IPS-NIHi7 (cell line): ENCODE measurements at regions not wholly inside any gene's neighbourhood (a gene's known extent, or its start where the extent isn't known, plus 50 kb on each side); places are given as distances from the start of the nearest gene placed in this dataset.
A peak's percentile ranks its signal among the peaks of the same experiment; 100 is the strongest.
"Not testable (repeated sequence)": the region's sequence is repeated elsewhere in the genome, so short reads cannot be mapped to it uniquely, and the experiment has no call there.

Source experiments
- DNase-seq: peaks from one replicate; pipeline ENCODE4 v3.0.0; 2012; ENCODE audit warnings: mixed read lengths; ENCODE audit errors: extremely low spot score

DNA sequence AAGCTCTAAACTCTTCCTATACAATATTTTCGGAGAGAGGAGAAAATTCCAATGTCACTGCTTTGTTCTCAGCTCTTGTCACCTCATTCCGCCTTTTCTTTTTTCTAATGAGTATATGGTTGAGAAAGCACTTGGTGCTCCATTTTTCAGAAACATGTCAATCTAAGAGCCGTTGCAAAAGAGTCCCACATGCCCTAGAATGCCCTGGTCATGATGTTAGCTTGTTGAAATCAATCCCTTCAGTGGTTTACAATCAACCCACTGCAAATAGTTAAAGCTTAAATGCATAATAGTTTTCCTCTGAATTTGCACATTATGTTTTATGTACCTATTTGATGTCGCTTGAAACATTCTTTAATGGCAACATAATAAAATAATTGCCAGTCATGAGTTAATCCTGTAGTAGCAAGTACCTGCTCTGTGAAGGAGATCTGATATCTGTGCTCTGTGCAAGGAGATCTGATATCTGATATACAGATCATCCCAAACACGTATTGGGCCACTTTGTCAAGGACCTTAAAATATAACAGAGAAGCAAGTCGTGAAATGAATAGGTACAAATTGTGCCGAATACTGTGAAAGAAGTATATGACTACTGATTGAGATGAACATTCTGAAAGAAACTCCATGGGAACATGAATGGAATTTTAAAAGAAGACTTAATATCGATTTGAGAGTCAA, 1633.5 kb downstream of the SUCLG1 start:
- DNase-seq = no peak

DNA sequence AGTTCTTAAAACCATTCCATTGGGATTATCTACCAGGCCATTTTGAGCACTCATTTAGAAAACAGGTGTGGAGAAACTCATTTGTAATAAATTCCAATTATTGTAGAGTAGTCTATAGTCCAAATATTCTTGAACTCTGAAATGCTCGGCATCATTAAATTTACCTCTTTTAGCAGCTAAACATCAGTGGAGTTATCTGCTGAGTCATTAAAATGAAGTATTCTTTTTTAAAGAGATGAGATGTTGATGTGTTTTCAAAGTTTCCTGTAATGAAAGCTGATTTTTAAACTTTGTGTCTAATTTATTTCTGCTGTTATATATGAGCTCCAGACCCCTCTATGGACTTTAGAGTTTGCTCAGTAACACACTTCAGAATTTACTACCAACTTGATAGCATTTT, 1635.2 kb downstream of the SUCLG1 start:
- DNase-seq = no peak

DNA sequence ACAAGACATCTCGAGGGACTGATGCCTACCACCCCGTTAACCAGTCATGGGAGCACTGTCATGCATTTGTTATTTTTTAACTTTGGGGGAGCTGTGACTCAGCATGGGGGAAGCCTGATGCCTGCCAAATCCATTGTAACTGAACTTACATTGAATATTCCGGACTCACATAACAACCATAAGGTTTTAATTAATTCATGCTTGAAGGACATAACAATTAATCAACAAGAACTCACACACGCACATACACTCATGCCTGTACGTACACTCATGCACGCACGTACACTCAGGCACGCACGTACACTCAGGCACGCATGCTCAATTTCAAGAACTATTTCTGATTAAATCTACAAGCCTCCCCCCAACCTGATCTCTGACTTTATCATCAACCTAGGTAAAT, 1639.1 kb downstream of the SUCLG1 start:
- DNase-seq = no peak

DNA sequence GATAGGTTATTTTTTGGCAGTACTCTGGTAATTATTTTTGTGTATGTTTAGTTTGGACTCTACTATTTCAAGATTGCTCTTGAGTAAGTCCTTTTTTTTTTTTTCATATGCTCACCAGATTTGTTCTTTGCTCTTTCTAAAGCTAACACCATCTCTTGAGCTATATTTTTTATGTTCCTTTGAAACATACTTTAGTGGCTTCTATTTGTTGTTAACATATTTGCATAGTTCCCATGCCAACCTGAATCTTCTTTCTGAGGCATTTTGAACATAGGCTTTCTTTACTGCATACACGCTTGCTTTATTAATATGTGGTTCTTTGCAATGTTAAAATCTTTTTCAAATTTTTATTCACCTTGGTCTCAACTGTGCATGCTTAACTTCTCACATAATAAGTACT, 1644.9 kb downstream of the SUCLG1 start:
- no peak for DNase-seq

DNA sequence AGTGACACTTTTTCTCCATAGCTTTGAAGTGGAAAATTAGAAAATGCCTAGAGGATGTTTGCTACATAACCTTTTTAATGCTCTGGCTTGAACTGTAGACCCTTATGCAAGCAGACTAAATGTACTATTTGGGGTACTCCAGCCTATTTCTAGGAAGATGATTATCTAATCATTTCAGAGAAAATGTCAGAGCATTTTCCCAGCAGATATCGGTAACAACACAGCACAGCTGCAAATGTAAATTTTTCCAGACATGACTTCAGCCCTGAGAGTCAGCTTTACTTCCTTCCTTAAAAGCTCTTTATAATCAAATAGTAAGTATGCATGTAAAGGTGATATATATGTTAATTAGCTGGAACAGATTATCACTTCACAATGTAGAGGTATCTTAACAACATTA, 1647.1 kb downstream of the SUCLG1 start:
- no peak for DNase-seq

DNA sequence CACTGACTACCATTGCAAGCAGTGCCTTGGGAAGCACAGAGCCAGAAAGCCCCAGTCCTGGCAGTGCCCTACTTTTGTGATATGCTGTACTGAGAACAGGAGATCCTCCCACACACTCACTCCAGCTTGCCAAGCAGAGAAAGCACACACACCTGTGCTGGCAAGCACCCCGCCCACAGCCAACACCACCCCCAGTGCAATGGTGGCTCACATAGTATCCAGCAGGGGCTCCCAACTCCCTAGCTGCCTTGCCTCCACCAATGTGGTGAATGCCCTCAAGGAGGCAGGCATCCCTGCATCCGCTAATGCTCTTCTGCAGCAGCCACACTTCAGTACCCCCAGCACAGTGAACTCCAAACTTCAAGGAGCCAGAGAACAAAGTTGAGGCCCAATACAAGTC, 1655.8 kb downstream of the SUCLG1 start:
- peak; percentile 12 for DNase-seq

DNA sequence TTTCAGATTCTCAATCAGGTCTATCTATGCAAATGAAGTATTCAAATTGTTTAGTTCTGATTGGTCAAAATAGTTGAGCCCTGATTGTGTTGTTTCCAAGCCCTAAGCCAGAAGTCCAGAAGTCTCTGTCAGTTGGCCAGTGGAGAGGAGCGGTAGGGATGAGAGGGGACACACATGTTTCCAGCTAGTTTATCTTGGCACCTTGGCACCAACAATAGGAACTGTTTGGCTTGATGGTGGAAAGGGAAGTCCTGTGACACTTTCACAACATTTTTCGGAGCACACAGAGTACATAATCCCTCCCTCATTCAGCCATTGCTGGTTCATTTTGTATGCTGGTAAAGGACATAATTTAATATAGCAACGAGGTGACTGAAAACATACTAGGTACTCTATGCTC, 1661.6 kb downstream of the SUCLG1 start:
- DNase-seq = no peak

DNA sequence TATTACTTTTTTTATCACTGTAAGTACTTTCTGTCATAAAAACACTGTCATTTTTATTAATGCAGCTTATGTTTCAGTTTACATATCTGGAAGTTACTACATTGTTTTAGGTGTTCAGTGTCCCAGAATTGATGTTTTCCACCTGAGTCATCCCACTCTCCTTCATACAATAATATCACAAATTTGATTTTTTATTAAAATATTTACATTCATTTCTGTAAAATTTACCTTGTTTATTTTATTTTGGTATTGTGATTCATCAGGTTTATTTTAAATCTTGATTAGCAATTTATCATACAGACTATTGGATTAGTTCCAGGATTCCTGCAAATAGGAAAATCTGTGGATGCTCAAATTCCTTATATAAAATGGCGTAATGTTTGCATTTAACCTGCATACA, 1662.9 kb downstream of the SUCLG1 start:
- DNase-seq = no peak

DNA sequence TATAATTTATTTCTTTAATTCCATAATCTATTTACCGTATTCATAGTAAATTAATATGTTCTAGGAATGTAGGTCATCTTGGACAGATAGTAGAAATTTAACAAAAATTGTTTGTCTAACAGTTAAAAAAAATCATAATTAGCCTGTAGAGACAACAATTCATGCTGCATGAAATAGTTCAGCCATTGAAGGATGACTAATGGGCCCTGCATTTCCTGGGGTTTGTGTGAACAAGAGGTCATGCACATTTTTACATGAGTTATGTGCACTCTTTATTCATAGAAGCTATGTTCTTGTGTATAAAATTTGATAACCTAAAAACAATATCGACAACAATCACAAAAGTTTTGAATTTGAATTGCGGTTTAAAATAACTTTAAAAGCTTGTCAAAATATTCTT, 1663.6 kb downstream of the SUCLG1 start:
- DNase-seq = no peak

DNA sequence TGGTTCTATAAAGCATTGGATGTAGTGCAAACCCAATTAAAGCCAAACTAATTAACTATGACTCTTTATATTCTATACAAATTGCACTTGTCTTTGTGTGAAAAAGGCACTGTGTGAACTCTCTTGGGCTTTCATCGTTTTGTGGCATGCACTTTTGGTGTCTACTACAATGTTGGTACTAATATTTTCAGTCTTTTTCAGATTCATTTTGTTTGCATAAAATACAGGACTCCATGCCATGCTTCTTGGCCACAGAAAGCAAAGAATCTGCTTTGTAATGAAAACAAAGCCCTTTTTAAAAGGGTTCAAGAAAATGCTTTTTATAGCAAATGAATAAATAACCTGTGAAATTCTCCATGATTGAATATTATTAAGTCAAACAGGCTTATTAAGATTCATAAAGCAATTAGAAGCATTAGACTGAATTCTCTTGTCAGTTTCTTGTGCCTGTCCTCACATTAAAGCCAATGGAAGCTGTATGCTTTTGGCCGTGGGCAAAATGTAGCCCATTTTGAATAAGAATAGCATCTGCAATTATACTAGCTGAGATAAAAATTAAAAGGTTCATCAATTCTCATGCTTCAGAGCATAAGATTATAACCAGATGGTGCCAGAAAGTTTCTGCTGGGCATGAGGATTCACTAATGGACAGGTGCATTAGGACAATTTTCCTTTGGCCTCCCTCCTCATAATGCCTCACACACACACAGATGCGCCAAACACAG, 1665.2 kb downstream of the SUCLG1 start:
- no peak for DNase-seq

DNA sequence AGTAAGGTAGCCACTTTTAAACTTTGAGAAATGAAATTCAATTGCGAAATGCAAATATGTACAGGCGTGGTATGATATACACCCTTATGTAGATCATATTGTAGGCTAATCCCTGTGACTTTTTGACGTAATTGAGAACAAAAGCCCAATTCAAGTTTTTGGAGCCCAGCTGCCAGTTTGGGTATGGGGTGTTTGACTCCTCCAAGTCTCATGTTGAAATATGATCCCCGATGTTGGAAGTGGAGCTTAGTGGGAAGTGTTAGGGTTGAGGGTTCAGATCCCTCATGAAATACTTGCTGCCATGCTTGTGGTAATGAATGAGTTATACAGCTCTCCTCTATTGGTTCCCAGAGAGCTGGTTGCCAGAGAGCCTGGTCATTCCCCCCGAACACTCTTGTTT, 1666.8 kb downstream of the SUCLG1 start:
- no peak for DNase-seq

DNA sequence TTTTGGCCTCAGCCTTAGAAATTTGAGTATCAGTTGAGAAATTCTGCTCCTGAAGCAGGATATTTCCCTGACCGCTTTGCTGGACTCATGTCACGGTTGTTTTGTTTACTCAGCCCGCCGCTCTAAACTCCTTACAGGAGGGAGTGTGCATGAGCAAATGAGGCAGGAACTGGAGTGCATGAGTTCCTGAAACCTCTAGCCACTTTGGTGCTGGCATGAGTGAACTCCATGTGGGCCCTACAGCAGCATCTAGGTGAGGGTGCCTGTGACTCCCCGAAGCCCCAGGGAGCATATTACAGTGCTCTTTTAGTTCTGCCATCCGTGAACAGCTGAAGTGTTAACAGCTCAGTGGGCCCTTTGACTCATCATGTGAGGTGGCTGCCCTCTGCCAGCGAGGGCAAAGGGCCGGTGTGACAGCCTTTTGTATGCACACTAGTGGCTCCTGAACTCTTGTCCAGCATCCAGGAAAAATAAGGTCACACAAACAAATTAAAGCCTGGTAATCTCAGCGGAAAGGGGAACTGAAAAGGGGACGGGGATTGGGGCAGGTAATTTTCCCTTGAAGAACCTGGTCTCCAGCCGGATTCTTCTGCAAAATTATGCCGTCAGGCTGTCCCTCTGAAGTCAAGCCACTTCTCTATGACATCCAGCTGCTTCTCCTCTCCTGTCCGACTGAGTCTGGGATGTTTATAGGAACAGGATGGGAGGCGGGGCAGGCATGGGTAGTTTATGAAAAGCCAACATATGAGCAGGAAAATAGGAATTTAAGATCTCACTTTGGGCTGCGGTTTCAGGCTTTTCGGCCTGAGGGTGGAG, 1668.7 kb downstream of the SUCLG1 start:
- DNase-seq = no peak

DNA sequence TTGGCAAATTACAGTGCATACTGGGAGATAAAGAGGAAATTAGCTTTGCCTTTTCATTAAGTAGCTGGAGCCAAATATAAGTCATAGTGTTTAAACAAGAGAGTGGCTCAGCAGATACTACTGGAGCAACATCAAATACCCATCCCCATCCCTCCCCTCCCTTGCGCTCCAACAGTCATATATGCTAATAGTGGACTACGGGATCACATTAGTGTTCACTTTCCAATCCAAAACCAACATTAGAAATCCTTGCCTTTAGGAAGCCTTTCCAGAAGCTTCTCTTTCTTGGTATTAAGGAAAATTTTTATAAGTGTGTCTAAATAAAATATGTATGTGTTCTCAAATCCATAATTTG, 1669.3 kb downstream of the SUCLG1 start:
- no peak for DNase-seq

DNA sequence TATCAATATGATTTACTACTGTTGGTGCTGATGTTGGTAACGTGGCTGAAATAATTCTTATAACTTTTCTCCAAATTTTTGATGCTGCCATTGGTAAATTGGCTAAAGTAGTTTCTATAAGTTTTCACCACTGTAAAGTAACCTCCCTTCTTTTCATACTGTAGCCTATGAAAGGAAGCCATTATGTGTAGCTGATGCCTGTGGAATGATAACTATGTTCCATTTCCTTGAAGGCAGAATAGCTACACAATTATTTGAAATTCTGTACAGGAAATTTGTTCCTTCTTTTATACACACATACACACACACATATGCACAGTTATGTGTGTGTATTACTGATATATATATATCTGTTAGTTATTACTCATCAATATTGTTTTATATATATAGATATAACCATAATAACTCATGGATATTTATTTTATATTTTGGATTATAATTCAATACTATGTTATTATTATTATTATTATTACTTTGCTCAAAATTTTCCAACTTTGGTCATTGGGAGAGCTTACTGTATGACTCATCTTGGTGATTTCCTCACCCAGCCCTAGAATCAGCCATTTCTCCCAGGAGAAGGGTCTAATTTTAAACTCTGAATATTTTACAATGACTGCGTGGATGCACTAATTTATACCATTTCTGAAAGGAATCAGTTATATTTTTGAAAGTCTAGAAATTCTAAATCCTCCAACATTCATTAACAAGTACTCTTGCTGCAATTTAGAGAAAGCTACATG, 1677.7 kb downstream of the SUCLG1 start:
- DNase-seq = no peak

DNA sequence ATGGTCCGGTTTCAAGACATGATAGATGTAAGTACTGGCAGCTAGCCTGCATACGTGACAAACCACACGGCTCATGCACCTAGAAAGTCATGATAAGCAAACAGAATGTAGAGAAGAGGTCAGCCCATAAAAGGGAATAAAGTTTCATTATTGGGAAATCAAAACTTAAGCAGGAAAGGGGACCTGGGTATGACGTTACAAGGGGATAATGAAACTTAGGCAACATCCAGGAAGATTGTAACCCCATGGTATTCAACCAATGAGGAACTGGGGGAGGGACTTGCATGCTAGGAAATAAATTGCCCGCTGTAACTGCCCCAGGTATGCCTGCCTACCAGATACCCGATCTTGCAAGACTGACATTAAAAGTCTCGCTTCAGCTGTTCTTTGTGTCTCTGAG, 1679.0 kb downstream of the SUCLG1 start:
- no peak for DNase-seq

DNA sequence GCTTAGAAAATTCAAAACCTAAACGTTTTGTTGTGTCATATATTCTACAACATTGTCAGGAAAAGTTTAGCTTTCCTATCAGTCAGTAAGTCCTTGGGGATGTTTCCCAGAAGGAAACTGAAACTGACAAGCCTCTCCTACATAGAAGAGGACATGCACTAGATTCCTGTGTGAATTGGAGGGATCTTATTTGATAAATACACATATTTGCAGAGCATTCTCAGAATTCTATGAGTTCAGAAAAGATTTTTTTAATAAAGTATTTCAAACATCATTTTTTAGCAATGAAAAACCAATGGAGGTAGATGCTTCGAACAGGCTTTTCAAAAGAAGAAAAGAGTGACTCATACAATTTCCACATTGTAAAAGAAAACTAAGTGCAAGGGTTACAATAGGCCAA, 1706.7 kb downstream of the SUCLG1 start:
- no peak for DNase-seq

DNA sequence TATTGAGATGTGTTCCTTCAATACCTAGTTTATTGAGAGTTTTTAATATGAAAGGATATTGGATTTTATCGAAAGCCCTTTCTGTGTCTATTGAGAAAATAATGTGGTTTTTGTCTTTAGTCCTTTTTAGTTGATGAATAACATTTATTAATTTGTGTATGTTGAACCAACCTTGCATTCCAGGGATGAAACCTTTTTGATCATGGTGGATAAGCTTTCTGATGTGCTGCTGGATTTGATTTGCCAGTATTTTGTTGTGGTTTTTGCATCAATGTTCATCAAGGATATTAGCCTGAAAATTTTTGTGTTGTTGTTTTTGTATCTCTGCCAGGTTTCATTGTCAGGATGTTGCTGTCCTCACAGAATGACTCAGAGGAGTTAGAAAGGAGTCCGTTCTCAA, 1710.4 kb downstream of the SUCLG1 start:
- no peak for DNase-seq

DNA sequence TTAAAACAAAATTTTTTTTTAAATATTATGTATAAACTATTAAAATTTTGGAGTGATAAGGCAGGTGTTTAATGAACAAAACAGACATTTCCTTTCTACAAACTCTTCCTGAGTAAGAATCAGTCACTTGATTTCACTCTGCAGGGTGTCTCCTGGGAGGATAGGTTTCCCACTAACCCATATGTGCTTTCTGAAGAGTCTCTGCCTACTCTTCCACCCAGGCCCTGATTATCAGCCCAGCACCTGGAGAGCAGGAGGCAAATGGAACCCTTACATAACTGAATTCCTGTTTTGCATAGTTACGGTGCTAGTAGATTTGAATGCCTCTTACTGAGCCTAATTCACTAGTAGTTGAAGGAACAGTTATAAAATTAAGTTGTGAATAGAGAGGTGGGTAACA, 1718.6 kb downstream of the SUCLG1 start:
- DNase-seq = peak; percentile 19

DNA sequence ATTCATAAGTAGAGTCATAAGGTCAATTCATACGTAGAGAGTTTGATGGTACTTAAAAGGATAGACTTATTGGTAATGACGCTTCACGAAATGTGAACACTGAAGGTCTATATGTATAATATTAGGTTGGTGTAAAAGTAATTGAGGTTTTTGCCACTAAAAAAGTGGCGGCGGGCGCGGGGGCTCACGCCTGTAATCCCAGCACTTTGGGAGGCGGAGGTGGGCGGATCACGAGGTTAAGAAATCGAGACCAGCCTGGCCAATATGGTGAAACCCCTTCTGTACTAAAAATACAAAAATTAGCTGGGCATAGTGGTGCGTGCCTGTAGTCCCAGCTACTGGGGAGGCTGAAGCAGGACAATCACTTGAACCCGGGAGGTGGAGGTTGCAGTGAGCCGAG, 1721.1 kb downstream of the SUCLG1 start:
- DNase-seq = not testable (repeated sequence)

DNA sequence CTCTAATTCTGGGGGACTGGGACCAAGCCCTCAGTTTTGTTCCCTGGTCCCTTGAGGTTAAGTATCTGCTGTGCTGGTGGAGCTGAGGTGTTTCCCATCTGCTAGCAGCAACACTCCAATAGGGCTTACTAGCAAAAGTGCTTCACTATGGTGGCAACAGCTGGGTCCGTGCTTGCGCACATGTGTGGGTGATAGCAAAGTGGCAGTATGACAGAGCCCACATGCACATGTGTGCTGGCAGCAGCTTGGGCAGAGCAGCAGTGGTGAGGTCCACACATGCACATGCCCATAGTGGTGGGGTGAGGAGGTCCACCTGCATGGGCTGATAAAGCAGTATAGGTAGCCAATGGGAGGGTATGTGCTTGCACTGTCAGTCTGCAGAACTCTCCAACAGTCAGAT, 1723.7 kb downstream of the SUCLG1 start:
- DNase-seq = no peak

DNA sequence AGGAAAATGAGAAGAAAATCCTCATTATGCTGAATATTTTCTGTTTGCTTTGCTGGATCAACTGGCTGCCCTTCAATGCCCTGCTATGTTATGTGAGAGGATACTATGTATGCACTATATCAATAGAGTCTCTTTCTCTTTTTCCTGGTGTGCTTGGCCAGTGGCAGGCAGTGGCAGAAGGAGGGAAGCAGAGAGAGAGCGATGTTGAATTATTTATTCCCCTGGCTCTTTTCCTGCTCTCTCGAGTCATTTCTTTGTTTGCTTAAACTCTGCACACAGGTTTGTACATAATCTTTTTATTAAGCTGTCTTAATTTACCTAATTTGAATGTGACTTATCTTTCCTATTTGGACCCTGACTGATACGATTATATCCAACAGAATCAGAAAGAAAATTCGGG, 1727.3 kb downstream of the SUCLG1 start:
- no peak for DNase-seq

DNA sequence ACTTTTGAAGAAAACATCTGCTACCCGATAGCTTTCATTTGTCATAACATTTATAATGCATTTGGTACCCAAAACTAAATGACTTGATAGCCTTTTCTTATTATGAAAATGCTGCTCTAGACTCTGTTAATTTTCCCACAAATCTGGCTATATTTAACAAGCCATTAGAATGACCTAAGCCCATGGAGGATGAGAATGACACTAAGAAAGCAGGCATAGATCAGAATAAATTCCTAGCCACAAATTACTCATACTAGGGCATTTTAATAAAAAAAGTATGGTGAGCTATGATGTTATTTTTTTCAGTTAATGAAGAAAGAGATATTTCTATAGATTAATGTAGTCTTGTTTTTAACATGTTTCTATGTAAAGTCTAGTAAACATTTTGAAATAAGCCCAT, 1728.3 kb downstream of the SUCLG1 start:
- DNase-seq = no peak
